DMS153 treated with DMSO at 0.1 percent for 48 hours (cell line): ENCODE measurements at regions not wholly inside any gene's neighbourhood (a gene's known extent, or its start where the extent isn't known, plus 50 kb on each side); places are given as distances from the start of the nearest gene placed in this dataset.
"Not testable (repeated sequence)": the region's sequence is repeated elsewhere in the genome, so short reads cannot be mapped to it uniquely, and the experiment has no call there.

ENCODE experiments used
- DNase-seq: peaks from one replicate; lab custom pipeline; 2025; ENCODE audit not compliant: unreplicated experiment; lab: John Stamatoyannopoulos, UW

- no peak for DNase-seq
Measured at GRCh38 chr13:37510441-37510840, 88.1 kb downstream of the POSTN start.

- no peak for DNase-seq
Measured at GRCh38 chr13:37505531-37505930, 93.0 kb downstream of the POSTN start.

DNA sequence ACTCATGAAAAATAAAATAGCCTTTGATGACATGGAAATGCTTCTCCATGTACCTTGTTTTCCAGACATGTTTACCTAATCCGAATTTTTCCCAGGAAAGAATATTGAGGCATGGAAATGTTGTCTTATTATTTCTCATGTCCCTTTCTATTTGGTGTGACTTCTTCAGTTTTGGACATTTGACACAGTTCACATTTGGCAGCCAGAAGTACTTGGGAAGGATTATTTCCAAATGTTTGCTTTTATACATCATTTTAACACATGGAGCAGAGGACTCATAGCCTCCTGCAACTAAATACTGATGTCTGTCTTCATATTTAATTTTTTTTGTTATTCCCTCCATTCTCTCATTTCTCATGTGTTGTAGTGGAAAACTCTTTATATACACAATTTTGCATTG is 94.3 kb downstream of the POSTN start:
- DNase-seq: no peak

- no peak for DNase-seq
Measured at GRCh38 chr13:37503287-37503686, 95.3 kb downstream of the POSTN start.

GRCh38 chr13:37502303-37502993 is 96.1 kb downstream of the POSTN start:
- not testable (repeated sequence) for DNase-seq

DNA sequence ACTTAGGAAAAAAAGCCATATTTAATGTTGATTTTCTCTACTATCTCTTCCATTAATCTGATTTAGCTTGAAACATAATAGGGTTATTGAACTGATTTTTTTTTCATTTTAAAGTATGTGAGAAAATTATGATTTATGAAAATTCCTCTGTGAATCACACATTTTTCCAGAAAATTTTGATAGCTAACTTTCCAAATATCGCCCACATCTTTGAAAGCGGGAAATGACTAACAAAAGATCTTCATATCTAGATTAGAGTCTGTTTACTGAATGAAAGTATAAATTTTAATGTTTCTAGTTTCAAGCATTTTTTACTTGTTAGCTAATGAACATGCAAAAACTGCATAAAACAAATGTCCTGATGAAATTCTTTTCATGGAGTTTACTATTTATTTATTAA is 97.4 kb downstream of the POSTN start:
- DNase-seq: no peak

- peak; percentile 53 for DNase-seq
Measured at GRCh38 chr13:37495046-37495445, 103.5 kb downstream of the POSTN start.

- no peak for DNase-seq
Measured at GRCh38 chr13:37493775-37494174, 104.8 kb downstream of the POSTN start.

- no peak for DNase-seq
Measured at GRCh38 chr13:37492741-37493514, 105.6 kb downstream of the POSTN start.

DNA sequence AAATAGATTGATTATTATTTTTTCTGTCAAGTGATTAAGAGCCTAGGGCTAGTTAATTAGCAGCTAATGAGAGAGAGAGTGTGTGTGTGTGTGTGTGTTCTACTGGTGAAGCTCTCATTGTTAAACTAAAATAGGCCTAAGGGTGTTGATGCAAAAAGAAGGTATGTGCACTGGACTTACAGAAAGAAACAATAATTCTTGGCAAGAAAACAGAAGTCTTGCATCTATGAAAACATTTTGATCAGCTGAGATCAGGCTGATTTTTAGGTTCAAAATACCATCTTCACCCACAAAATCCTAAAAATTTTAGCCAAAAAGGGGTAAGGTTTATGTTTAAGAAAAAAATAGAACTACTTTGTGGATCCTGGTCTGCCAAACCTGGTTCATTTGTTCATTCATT is 106.5 kb downstream of the POSTN start:
- DNase-seq: no peak

DNA sequence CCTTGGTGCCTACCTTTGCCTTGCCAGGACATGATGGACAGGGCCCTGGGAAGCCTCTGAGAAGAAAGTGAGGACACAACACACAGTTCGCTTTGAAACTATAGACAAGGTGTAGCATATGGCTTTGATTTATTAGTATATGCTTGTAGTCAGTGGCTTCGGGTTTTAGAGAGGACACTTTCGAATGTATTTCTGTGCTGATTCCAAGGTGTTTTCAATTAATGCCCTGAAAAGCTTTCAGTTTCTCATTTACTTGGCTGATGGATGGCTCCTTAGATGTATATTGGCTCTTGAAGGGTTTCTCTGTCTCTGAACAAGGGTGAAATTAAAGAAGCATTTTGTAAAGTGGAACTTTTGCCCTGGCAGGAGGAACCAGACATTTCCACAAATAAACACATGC is 106.9 kb downstream of the POSTN start:
- no peak for DNase-seq

GRCh38 chr13:37490176-37490779 is 108.3 kb downstream of the POSTN start:
- no peak for DNase-seq

DNA sequence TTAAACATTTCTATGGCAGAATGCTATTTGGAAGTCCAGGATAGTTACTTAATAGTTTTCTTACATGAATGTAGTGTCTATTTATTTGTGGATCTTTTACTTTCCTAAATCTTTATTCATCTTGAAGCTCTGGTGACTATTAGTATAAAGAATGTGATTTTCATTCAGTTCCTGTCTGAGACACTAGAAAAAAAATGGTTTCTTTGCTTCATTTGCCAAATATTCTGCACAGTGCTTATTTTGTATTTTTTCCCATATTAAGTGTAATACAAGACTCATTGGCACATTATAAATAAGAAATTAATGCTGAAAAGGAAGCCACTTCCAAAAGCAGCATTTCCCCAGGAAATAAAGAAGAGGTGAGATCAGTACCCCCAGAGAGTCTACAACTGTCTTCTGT is 109.8 kb downstream of the POSTN start:
- DNase-seq: no peak

GRCh38 chr13:37486171-37486681 is 112.3 kb downstream of the POSTN start:
- no peak for DNase-seq

DNA sequence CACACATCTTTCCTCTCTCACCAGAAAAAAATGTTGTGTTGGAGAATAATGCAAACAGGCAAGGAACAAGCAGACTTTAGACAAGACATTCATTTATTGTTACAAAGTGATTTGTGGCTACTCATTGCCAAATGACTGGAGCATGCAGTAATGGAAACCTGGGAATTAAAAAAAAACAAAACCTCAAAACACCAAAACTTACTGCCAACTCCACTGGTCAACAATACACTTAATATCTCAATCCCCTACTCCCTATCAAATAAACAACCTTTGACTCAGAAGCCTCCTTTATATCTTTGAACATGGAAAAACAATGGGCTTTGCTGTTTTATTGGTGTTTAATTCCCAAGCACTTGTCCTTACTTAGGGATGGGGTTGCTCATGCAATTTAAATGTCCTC is 112.8 kb downstream of the POSTN start:
- DNase-seq: no peak

GRCh38 chr13:37484056-37484455 is 114.5 kb downstream of the POSTN start:
- no peak for DNase-seq

GRCh38 chr13:37482331-37482730 is 116.2 kb downstream of the POSTN start:
- DNase-seq: no peak

DNA sequence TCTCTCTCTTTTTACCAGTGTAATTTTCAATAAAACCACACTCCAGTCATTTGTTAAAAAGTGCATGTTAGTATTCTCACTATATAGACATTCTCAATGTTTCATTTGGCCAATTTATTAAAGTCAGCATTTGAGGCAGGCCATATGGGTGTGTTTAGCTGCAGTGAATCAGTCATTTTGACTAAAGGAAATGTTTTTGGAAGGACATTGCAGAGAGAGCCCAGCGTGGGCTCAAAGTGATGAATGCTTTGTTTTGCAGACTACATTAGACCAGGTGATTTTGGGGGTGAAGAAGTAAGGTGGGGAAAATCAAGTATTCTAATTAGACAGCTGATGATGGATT is 116.7 kb downstream of the POSTN start:
- no peak for DNase-seq

DNA sequence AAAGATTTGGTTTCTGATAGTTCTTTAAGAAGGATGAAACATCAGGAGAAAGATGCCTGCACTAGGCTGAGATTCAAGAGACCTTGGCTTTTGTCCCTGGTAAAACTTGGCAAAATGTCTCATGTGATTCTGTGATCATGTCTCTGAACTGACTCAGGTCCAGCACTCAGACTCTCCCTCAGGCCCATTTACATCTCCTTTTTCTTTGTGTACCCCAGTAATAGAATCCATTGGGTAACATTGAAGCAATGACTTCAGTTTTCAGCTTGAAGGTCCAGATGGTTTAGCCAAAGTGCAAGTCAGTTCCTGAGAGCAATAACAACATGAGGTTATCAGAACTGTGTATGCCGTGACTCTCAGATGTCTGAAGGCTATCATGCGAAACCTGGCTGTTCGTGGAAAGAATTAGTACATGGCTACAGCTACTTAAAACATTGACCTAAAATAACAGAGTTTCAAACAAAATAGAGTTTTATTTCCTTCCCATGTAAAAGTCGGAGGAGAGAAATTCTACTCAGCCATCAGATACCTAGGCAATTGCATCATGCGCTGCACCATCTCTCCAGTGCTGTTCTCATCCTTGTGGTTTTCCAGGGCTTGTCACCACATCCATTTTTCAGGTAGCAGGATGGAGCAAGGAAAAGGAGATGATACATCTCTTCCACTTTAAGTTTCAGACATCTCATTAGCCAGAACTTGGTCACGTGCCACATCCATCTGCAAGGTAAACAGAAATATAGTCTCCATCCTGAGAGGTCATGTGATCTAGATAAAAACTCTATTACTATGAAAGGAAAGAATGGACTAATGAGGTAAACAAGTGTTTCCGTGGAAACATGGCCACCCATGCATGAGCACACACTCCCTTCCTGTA is 117.3 kb downstream of the POSTN start:
- DNase-seq: peak; percentile 76

DNA sequence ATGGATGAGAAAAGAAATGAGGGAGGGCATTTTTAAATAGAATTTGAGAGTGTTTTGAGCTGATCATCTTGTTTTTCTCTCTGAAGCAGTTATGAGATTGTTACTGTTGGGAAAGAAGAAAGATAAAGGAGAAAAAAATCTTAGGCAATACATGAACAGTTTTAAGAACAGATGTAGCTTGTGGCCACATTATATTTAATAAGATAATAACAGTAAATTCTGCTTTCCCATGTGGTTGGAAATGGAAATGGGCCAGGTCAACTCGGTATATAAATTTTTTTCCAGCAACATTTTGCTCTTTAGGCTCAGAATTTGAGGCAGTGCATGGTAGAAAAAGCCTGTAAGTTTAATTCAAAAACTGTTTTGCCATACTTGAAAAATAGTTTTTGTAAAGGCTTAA is 118.7 kb downstream of the POSTN start:
- DNase-seq: no peak

GRCh38 chr13:37476874-37477273 is 121.7 kb downstream of the POSTN start:
- no peak for DNase-seq
